Germinal center (tissue), 1 donor: ENCODE measurements at regions not wholly inside any gene's neighbourhood (a gene's known extent, or its start where the extent isn't known, plus 50 kb on each side); places are given as distances from the start of the nearest gene placed in this dataset.

Experiments used
- DNase-seq: peaks from one replicate; pipeline ENCODE4 v3.0.0; 2012; ENCODE audit warnings: mixed read lengths, low spot score

GRCh38 chr4:1463088-1463926 is 57.1 kb upstream of the NKX1-1 start:
- DNase-seq, result no peak

- no peak for DNase-seq
Observed at GRCh38 chr4:1462768-1463075, 56.5 kb upstream of the NKX1-1 start.

GRCh38 chr4:1462009-1462767 is 55.9 kb upstream of the NKX1-1 start:
- no peak for DNase-seq

DNA sequence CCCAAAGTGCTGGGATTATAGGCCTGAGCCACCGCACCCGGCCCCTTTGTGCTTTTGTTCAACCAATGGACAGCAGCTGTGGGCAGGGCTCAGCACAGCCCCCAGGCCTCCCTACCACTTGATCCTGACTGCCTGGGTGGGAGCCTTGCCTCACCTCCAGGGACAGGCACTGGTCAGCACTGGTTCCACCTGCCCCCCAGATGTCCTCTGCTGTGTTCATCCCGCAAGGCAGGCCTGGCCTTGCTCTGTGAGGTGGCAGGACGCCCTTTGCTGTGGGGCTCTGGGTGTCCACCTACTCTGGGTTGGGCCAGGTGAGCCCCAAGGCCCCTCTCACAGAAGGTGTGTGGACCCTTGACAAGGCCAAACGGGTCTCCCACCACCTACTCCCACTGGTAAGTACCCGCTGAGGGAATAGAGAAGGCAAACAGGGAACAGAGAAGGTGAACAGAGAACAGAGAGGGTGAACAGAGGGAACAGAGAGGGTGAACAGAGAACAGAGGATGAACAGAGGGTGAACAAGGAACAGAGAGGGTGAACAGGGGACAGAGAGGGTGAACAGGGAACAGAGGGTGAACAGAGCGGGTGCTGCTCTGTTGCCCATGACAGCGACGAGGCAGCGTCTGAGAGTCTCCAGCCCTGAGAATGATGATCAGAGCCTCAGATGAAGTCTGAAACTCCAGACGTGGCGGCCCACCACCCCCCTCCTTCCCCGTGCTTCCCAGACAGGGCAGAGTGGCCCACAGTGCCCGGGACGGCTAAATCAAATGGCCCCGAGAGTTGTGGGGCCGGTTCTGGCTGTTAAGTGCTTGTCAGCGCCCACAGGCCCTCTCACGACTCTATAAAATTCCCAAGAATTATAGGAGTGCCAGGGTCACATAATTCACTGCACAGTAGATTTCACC is 55.0 kb upstream of the NKX1-1 start:
- no peak for DNase-seq

DNA sequence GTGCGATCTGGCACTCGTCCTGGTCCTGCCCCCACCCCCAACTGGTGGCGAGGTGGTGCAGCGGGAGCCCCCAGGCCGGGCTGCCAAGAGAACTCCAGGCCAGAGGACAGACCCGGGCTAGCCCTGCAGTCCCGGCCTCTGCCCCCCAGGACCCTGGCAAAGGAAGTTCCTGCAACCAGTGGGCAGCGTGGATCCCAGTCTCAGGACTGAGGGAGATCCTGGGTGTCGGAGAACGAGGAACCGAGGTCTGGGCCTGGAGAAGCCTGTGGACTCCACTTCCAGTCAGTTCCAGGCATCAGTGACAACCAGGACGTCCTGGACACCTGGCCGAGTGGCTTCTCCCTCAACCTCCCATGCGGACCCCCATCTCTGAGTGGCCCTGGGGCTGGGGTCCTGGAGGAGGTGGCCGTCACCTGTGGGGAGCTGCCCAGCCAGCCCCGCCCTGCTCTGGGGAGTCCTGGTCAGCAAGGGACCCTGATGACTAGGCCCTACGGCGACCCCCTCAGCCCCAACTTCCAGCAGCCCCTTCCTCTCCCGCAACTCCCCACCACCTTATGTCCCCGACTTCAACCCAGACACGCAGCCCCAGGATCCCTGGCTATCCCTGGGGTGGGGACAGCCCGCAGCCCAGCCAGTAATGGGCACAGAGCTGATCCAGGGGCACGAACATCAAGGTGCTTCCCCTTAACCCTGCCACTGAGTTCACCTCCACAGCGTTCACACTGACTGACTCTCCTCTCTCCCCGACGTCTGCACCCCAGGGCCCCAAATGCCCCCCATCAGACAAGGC is 53.7 kb upstream of the NKX1-1 start:
- DNase-seq, result no peak

- no peak for DNase-seq
Observed at GRCh38 chr4:1459081-1459721, 53.0 kb upstream of the NKX1-1 start.

DNA sequence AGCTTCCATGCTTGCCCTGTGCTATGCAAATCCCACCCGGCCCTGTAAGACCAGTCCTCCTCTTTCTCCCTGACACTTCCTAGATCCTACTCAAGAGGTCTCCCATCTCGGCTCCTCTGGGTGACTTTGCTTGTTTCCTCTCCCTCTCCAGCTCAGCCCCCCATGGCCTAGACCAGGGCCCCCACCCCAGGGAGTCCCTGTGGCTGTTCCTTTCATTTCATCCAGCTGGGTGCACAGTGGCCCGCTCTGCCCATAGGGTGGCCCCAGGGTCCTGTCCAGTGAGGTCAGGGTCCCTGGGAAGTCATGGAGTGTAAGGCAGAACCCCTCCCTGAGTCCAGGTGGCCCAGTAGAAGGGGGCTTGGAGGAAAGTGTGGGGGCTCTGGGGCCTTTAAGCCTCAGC is 52.3 kb upstream of the NKX1-1 start:
- DNase-seq, result no peak
